HepG2 (cell line): ENCODE measurements at regions not wholly inside any gene's neighbourhood (a gene's known extent, or its start where the extent isn't known, plus 50 kb on each side); places are given as distances from the start of the nearest gene placed in this dataset.

ENCODE experiments used
- ATAC-seq: fragments of 200-7000 bp; cut with Tn5 transposase; 3 replicates; pipeline ENCODE4 v1.9.1; 2020; ENCODE audit warnings: mild to moderate bottlenecking, moderate library complexity
- BruUV-seq: library from RNA; stranded (reverse); fragments of 400-500 nt; replicated peaks from 2 replicates; lab custom pipeline; 2021; lab: Mats Ljungman, UMichigan
- CTCF ChIA-PET: fragments of 300-600 bp; formaldehyde crosslinking; extraction: SDS; loops from one replicate; lab custom pipeline; 2021; ENCODE audit warnings: low total read pairs, inconsistent platforms, low intra/inter-chr PET ratio; lab: Yijun Ruan, JAX
- POLR2A ChIA-PET: fragments of 350-600 bp; sonication (Branson Sonifier 250); formaldehyde crosslinking; loops from one replicate; lab custom pipeline; 2020; ENCODE audit warnings: antibody characterized with exemption, inconsistent platforms; lab: Yijun Ruan, JAX
- DNase-seq: peaks from one replicate; pipeline ENCODE4 v3.0.0-alpha.2; 2015; ENCODE audit warnings: low spot score
- FAIRE-seq: peaks from 3 replicates; lab custom pipeline; 2011; peaks lifted over from hg19 to GRCh38; lab: Jason Lieb, UNC
- H2AFZ ChIP-seq: one replicate; pipeline ENCODE4 v1.6.1; 2011; ENCODE audit warnings: low read length, inconsistent platforms
- H3K27ac ChIP-seq: fragments of 300-600 bp; 3 replicates; pipeline ENCODE4 v1.8.0; 2011; ENCODE audit warnings: mixed run types, mild to moderate bottlenecking, mixed read lengths, low read length, inconsistent platforms; ENCODE audit not compliant: insufficient read depth; ENCODE audit errors: extremely low read length
- H3K27me3 ChIP-seq, 2 experiments: fragments of 200-600 bp in 1 of 2; 2 replicates in 1 of 2; 3 replicates in 1 of 2; pipeline versions ENCODE4 v1.6.0 to v1.8.0; 2011; ENCODE audit warnings: low read length in 2 of 2, mild to moderate bottlenecking in 2 of 2, moderate library complexity in 2 of 2, inconsistent platforms in 1 of 2; ENCODE audit not compliant: insufficient read depth in 2 of 2, control insufficient read depth in 1 of 2
- H3K36me3 ChIP-seq, 2 experiments: fragments of 200-600 bp in 1 of 2; replicated peaks in 1 of 2; 2 replicates in 1 of 2; 3 replicates in 1 of 2; pipeline versions ENCODE4 v1.5.1 to v1.8.0; 2011; ENCODE audit warnings: low read length in 2 of 2, inconsistent platforms in 1 of 2; ENCODE audit not compliant: insufficient read depth in 2 of 2, control insufficient read depth in 1 of 2
- H3K4me1 ChIP-seq: 2 replicates; pipeline ENCODE4 v1.5.1; 2012; ENCODE audit warnings: low read length, inconsistent platforms; ENCODE audit not compliant: insufficient read depth
- H3K4me2 ChIP-seq: 2 replicates; pipeline ENCODE4 v1.6.0; 2011; ENCODE audit warnings: low read depth, low read length, inconsistent platforms
- H3K4me3 ChIP-seq, 3 experiments: fragments of 200-600 bp in 1 of 3; sonication (generic), shearing (Covaris generic) in 1 of 3; replicated peaks in 1 of 3; 2 replicates each; pipeline ENCODE4 v1.5.1; 2011 to 2016; ENCODE audit warnings: low read length in 3 of 3, inconsistent platforms in 2 of 3, low read depth in 2 of 3, mild to moderate bottlenecking in 2 of 3, control low read depth in 1 of 3, mixed read lengths in 1 of 3; ENCODE audit not compliant: insufficient read depth in 1 of 3
- H3K79me2 ChIP-seq: one replicate; pipeline ENCODE4 v1.6.1; 2011; ENCODE audit warnings: low read length, inconsistent platforms; ENCODE audit not compliant: insufficient read depth
- H3K9ac ChIP-seq: 2 replicates; pipeline ENCODE4 v1.6.0; 2011; ENCODE audit warnings: mild to moderate bottlenecking, low read depth, low read length, inconsistent platforms; ENCODE audit not compliant: insufficient read depth
- H3K9me3 ChIP-seq: 2 replicates; pipeline ENCODE4 v1.5.1; 2012; ENCODE audit warnings: mild to moderate bottlenecking, low read length
- H4K20me1 ChIP-seq: 2 replicates; pipeline ENCODE4 v1.6.0; 2011; ENCODE audit warnings: inconsistent platforms, mild to moderate bottlenecking, low read length, moderate library complexity; ENCODE audit not compliant: insufficient read depth
- ADNP ChIP-seq: sonication (generic); formaldehyde crosslinking; IDR thresholded peaks from 2 replicates; pipeline ENCODE4 v1.4.0; 2020; ENCODE audit warnings: missing genetic modification reagents
- MAZ ChIP-seq, 2 experiments: sonication (generic) in 1 of 2; formaldehyde crosslinking in 1 of 2; IDR thresholded peaks; 2 replicates each; pipeline versions ENCODE4 v1.5.0 to v1.6.1; 2012 to 2020; ENCODE audit warnings: low read depth in 2 of 2, mild to moderate bottlenecking in 2 of 2, borderline replicate concordance in 1 of 2, improper control_type of control experiment in 1 of 2, low read length in 1 of 2, missing genetic modification reagents in 1 of 2, moderate library complexity in 1 of 2
- NFKBIZ ChIP-seq: IDR thresholded peaks from 2 replicates; pipeline ENCODE4 v1.6.1; 2018; ENCODE audit warnings: missing genetic modification reagents, missing compliant biosample characterization
- TRIM22 ChIP-seq: fragments of 450-650 bp; IDR thresholded peaks from 2 replicates; pipeline ENCODE4 v1.6.1; 2017
- ZNF234 ChIP-seq: sonication (generic); formaldehyde crosslinking; conservative IDR thresholded peaks from 2 replicates; pipeline ENCODE4 v1.5.1; 2020; ENCODE audit warnings: mild to moderate bottlenecking, missing genetic modification reagents
- ZNF44 ChIP-seq: sonication (generic); formaldehyde crosslinking; IDR thresholded peaks from 2 replicates; pipeline ENCODE4 v1.5.1; 2020; ENCODE audit warnings: mild to moderate bottlenecking, missing genetic modification reagents
- ZNF619 ChIP-seq: sonication (generic); formaldehyde crosslinking; IDR thresholded peaks from 2 replicates; pipeline ENCODE4 v1.4.0; 2020; ENCODE audit warnings: mild to moderate bottlenecking, missing genetic modification reagents
- ZNF777 ChIP-seq: sonication (generic); formaldehyde crosslinking; IDR thresholded peaks from 2 replicates; pipeline ENCODE4 v1.4.0; 2020; ENCODE audit warnings: missing genetic modification reagents
- WGBS: methylation state at CpG from one replicate; pipeline ENCODE4 v1.1.6; 2017; ENCODE audit warnings: low lambda C conversion rate; 5-methylcytosine and 5-hydroxymethylcytosine counted together
- in situ Hi-C: cut with HindIII; loops from 2 replicates; pipeline ENCODE4 v1.10.0; 2017; ENCODE audit warnings: low pct_unique_long_range_greater_than_20kb; ENCODE audit not compliant: extremely low pct_ligation_motif_present
- intact Hi-C: fragments of 100-400 bp; cut with micrococcal nuclease; formaldehyde crosslinking; loops from one replicate; pipeline ENCODE4 v1.10.0; 2022; ENCODE audit not compliant: unreplicated experiment

- Histone ChIP-seq H3K4me1 (no peaks in the 10 kb centered on the region), H3K4me3 (no peak overlapping the region), H2AFZ (no peak overlapping the region), H3K9me3 (no peaks in the 10 kb centered on the region), H3K4me2 (no peak overlapping the region), H3K27ac (no peak overlapping the region), H4K20me1 (no peaks in the 10 kb centered on the region), H3K79me2 (no peaks in the 10 kb centered on the region), H3K36me3 (no peaks in the 10 kb centered on the region), H3K9ac (no peak overlapping the region), H3K27me3 (no peaks in the 10 kb centered on the region)
- in situ Hi-C loops (no loop called here), intact Hi-C loops (no loop called here)
- BruUV-seq = no TSS peak
- CTCF ChIA-PET = no interaction called here
- FAIRE-seq (no peak), ATAC-seq (no peak), DNase-seq (no peak)
- POLR2A ChIA-PET = no interaction called here
- 37% methylated on average over 7 of the region's 9 CpGs for WGBS
- TF ChIP-seq NFKBIZ (CRISPR knock-in tag) = no peak
- no peak for TF ChIP-seq ZNF619 (CRISPR knock-in tag)
- no peak for TF ChIP-seq ZNF777 (CRISPR knock-in tag)
- TF ChIP-seq ADNP (CRISPR knock-in tag) = no peak
Observed at GRCh38 chrX:124736553-124737270, 390.3 kb downstream of the SH2D1A start.

- 27% methylated on average over 4 of the region's 4 CpGs for WGBS
- H3K4me3 ChIP-seq = no peak overlapping the region
- TF ChIP-seq ZNF234 (CRISPR knock-in tag) (no peak), TRIM22 (no peak), ZNF44 (CRISPR knock-in tag) (no peak), MAZ (IDR thresholded peaks at IDR 0.05; ENCODE audit: borderline replicate concordance, low read depth, low read length) (no peak), MAZ (CRISPR knock-in tag; IDR thresholded peaks at IDR 0.05; ENCODE audit: low read depth) (no peak)
- in situ Hi-C loops (no loop called here), intact Hi-C loops (no loop called here)
- no peaks in the 10 kb centered on the region for H3K36me3 ChIP-seq
- FAIRE-seq (no peak), ATAC-seq (no peak), DNase-seq (no peak)
- no TSS peak for BruUV-seq
- H3K4me1 ChIP-seq = no peaks in the 10 kb centered on the region
- H3K9ac ChIP-seq = no peak overlapping the region
- ChIA-PET POLR2A (no interaction called here), CTCF (no interaction called here)
- H3K9me3 ChIP-seq = no peaks in the 10 kb centered on the region
- H3K4me2 ChIP-seq = no peak overlapping the region
- H2AFZ ChIP-seq = no peak overlapping the region
- H3K79me2 ChIP-seq = no peaks in the 10 kb centered on the region
- H3K27me3 ChIP-seq = no peaks in the 10 kb centered on the region
- H4K20me1 ChIP-seq = no peaks in the 10 kb centered on the region
- no peak overlapping the region for H3K27ac ChIP-seq
Observed at GRCh38 chrX:124737771-124738170, 391.4 kb downstream of the SH2D1A start.
